ENCODE measurements at regions not wholly inside any gene's neighbourhood (a gene's known extent, or its start where the extent isn't known, plus 50 kb on each side); places are given as distances from the start of the nearest gene placed in this dataset.

DNA sequence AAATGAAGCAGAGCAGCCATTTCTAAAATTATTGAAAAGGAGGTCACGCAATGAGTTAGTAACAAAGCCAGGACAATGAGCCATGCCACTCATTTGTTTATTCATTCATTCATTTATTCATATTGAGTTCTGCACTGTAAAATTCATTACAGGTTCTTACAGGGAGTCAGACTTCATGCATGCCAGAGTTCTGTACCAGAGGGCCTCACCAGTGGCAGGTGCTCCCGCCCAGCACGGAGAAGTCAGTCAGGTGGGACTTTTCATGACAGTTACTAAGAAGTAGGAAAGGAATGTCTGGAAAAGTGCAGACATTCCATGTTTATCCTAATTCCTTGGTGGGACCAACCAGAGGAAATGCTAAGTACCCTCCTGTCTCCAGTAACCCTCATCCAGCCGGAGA lies 217.5 kb upstream of the BLID start:
- TF ChIP-seq TAF1 (IDR thresholded peaks at IDR 0.05; ENCODE audit: low read depth) (no peak), TCF12 (IDR thresholded peaks at IDR 0.05; ENCODE audit: low read depth) (no peak), CEBPB (IDR thresholded peaks at IDR 0.05) (no peak), NFIC (IDR thresholded peaks at IDR 0.05) (no peak), RAD21 (IDR thresholded peaks at IDR 0.05; ENCODE audit: low read depth) (no peak), EP300 (IDR thresholded peaks at IDR 0.05; ENCODE audit: borderline replicate concordance) (no peak), TEAD4 (IDR thresholded peaks at IDR 0.05) (no peak), CREB1 (IDR thresholded peaks at IDR 0.05; ENCODE audit: low read depth) (no peak), ZBTB7A (IDR thresholded peaks at IDR 0.05; ENCODE audit: low read depth) (no peak), USF1 (IDR thresholded peaks at IDR 0.05) (no peak), EGR1 (IDR thresholded peaks at IDR 0.05) (no peak), FOXM1 (IDR thresholded peaks at IDR 0.05; ENCODE audit: borderline replicate concordance, low read depth) (no peak), YY1 (IDR thresholded peaks at IDR 0.05; ENCODE audit: low read depth) (no peak), MAX (IDR thresholded peaks at IDR 0.05) (no peak)
- TF ChIP-seq, protein P1, sequence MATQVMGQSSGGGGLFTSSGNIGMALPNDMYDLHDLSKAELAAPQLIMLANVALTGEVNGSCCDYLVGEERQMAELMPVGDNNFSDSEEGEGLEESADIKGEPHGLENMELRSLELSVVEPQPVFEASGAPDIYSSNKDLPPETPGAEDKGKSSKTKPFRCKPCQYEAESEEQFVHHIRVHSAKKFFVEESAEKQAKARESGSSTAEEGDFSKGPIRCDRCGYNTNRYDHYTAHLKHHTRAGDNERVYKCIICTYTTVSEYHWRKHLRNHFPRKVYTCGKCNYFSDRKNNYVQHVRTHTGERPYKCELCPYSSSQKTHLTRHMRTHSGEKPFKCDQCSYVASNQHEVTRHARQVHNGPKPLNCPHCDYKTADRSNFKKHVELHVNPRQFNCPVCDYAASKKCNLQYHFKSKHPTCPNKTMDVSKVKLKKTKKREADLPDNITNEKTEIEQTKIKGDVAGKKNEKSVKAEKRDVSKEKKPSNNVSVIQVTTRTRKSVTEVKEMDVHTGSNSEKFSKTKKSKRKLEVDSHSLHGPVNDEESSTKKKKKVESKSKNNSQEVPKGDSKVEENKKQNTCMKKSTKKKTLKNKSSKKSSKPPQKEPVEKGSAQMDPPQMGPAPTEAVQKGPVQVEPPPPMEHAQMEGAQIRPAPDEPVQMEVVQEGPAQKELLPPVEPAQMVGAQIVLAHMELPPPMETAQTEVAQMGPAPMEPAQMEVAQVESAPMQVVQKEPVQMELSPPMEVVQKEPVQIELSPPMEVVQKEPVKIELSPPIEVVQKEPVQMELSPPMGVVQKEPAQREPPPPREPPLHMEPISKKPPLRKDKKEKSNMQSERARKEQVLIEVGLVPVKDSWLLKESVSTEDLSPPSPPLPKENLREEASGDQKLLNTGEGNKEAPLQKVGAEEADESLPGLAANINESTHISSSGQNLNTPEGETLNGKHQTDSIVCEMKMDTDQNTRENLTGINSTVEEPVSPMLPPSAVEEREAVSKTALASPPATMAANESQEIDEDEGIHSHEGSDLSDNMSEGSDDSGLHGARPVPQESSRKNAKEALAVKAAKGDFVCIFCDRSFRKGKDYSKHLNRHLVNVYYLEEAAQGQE (IDR thresholded peaks at IDR 0.05; ENCODE audit: low read depth) = no peak

DNA sequence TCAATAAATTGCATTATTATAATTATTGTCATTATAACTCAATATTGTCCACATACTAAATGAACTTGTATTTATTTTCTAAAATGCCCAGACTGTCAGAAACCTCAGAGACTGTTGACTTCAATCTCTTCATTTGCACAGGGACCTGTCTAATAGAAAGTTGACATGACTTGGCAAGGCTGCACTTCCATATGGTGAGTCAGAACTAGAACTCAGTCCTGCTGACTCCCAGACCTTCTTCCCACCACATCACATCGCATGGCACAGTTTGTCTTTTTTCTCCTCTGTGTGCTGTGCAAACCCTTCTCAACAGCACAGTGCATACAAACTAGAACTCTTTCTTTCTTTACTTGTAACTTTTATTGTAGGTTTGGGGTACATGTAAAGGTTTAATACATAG lies 215.1 kb upstream of the BLID start:
- no peak for TF ChIP-seq CREB1 (IDR thresholded peaks at IDR 0.05; ENCODE audit: low read depth)

- no peak for TF ChIP-seq TCF12 (IDR thresholded peaks at IDR 0.05; ENCODE audit: low read depth)
- TF ChIP-seq USF1 (IDR thresholded peaks at IDR 0.05) = no peak
- no peak for TF ChIP-seq CEBPB (IDR thresholded peaks at IDR 0.05)
- no peak for TF ChIP-seq YY1 (IDR thresholded peaks at IDR 0.05; ENCODE audit: low read depth)
These were observed 214.4 kb upstream of the BLID start for GRCh38 chr11:122330279-122330965.

GRCh38 chr11:122327528-122327927 lies 211.5 kb upstream of the BLID start:
- TF ChIP-seq, protein P1 (IDR thresholded peaks at IDR 0.05; ENCODE audit: low read depth) = no peak

- TF ChIP-seq TCF12 (IDR thresholded peaks at IDR 0.05; ENCODE audit: low read depth) (no peak), MAX (IDR thresholded peaks at IDR 0.05) (no peak), FOXM1 (IDR thresholded peaks at IDR 0.05; ENCODE audit: borderline replicate concordance, low read depth) (no peak), CREB1 (IDR thresholded peaks at IDR 0.05; ENCODE audit: low read depth) (no peak), EP300 (IDR thresholded peaks at IDR 0.05; ENCODE audit: borderline replicate concordance) (no peak), YY1 (IDR thresholded peaks at IDR 0.05; ENCODE audit: low read depth) (no peak)
- TF ChIP-seq, protein P1 (IDR thresholded peaks at IDR 0.05; ENCODE audit: low read depth) = no peak
These were observed 207.9 kb upstream of the BLID start for GRCh38 chr11:122323754-122324421.
